ENCODE measurements at regions not wholly inside any gene's neighbourhood (a gene's known extent, or its start where the extent isn't known, plus 50 kb on each side); places are given as distances from the start of the nearest gene placed in this dataset.
"Not testable (repeated sequence)": the region's sequence is repeated elsewhere in the genome, so short reads cannot be mapped to it uniquely, and the experiment has no call there.

DNA sequence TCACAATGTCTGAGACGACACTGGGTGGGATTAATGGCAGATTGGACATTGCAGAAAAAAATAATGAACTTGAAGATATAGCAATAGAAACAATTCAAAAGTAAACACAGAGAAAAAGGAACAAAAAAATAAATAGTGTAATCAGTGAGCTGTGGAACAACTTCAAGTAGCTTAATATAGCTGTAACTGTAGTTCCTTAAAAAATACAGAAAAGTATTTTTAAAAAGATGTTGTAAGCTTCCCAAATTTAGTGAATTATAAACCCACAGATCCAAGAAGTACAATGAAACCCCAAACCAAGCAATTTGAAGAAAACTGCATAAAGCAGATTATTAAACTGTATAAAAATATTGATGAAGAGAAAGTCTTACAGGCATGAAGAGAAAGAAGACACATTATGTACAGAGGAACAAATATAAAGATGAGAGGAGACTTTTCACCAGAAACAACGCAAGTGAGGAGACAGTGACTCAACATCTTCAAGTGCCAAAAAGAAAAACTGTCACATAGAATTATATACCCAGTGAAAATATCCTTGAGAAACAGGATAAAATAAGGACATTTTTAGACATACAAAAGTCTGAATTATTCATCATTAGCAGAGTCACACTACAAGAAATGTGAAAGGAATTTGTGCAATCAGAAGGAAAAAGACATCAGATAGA lies 176.4 kb downstream of the NFKBIZ start:
- DNase-seq (no peak), ATAC-seq (no peak)
- intact Hi-C loops (cut with DNase I) = no loop called here

GRCh38 chr3:102026656-102027055 lies 177.3 kb downstream of the NFKBIZ start:
- ATAC-seq (no peak), DNase-seq (no peak)
- intact Hi-C loops (cut with DNase I) = no loop called here

DNA sequence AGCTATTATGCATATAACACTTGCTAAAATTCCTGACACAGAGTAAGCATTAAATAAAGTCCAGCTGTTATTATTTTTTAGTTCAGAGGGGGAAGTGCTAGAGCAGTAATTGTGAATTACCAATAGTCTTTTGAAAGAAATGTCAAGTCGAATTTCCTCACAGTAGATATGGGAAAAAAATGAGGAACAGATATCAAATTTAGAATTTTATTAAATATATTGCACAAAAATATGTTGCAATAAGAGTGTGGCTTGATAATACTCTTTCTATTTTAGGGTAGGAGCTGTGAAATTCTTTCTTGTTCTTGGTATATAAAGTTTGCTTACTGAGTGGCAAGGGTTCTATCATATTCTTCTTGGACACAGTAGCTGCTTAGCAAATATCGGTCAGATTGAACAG lies 181.3 kb downstream of the NFKBIZ start:
- intact Hi-C loops (cut with DNase I) = no loop called here
- DNase-seq (no peak), ATAC-seq (no peak)

DNA sequence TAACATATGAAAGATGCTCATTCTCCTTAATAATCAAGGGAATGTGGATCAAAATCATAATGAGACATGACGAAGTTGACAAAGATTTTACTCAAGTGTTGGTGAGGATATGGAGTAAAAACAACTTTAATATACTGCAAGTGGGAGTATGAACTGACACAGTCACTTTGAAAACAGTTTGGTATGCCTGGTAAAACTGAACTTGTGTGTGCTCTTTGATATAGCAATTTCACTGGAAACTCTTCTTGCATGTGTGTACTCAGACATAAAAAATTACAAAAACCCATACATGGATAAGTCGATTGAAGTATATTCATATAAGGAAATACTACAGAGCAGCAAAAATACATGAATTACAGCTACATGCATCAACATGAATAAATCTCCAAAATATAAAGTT lies 182.5 kb downstream of the NFKBIZ start:
- intact Hi-C loops (cut with DNase I) = no loop called here
- ATAC-seq (no peak), DNase-seq (no peak)

- DNase-seq (no peak), ATAC-seq (no peak)
- intact Hi-C loops (cut with DNase I) = no loop called here
These were observed 183.4 kb downstream of the NFKBIZ start for GRCh38 chr3:102032491-102033383.

DNA sequence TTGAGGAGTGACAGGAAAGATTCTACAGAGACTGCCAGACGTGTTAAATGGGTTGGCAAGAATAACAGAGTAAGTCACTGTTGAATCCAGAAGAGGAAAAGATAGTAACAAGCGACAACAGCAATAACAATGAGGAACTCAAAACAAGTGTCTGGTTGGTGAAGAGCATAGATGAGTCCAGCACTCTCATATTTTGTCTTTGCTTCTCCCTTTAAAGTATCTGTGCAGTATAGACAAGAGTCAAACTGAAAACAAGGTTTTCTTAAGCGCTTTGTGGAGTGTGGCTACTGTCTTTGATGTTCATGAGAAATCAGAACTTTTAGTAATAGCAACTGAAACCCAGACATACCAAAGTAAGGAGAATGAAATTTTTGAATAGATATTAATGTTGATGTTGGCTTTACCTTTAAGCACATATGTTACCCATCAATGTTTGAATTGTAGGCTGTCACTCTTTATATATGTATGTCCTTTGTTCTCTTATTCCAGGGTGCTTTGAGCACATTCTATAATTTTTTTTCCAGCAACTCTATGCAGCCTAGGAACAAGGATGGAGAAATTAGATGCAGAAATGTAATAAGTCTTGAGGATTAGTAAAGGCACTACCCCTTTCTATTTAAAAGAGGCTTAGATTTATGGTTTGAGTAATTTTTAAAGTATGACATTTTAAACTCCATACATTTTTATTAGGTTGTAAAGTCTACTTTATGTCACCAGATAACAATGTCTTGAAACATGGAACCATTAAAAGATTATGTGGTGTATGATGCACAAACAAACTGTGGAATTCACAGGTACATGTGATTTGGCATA lies 185.5 kb downstream of the NFKBIZ start:
- no peak for ATAC-seq
- no peak for DNase-seq
- intact Hi-C loops (cut with DNase I) = no loop called here

GRCh38 chr3:102036017-102036416 lies 186.7 kb downstream of the NFKBIZ start:
- intact Hi-C loops (cut with DNase I) = no loop called here

GRCh38 chr3:102036472-102036871 lies 187.2 kb downstream of the NFKBIZ start:
- ATAC-seq (no peak), DNase-seq (no peak)
- intact Hi-C loops (cut with DNase I) = no loop called here

More at GRCh38 chr3:102036017-102036416, 186.7 kb downstream of the NFKBIZ start:
- ATAC-seq (no peak), DNase-seq (no peak)

DNA sequence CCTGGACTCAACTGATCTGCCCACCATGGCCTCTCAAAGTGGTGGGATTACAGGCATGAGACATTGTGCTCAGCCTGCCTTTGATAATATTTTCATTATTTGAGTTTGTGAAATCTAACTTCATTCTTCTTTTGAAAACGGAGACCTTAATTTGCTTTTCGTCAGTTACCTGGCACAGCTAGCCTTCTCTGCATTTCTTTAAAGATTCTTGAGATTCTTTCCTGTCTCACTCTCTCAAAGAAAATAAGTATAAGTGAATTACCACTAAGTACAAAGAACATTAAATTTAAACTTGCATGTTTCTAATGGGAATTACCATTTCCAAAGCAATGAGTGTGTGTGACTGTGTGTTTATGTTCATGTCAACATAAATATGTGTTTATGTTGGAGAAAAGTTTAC lies 187.9 kb downstream of the NFKBIZ start:
- intact Hi-C loops (cut with DNase I) = no loop called here
- ATAC-seq (no peak), DNase-seq (no peak)

DNA sequence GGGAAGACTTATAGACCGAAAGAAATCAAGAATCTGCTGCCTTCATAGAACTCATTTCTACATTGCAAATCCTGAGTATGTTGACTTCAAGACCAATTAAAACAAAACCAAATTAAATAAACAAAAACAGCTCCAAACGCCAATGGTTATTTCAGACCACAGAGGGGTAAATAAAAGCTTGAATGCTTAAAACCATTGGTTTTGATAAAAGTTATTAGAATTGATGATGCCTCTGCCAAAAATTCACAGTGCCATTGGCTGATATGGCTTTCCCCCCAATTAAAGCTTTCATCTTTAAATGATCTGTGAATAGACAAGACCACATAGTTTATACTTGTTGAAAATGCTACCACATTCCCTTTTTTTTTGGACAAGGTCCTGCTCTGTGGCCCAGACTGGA lies 188.5 kb downstream of the NFKBIZ start:
- no peak for ATAC-seq
- intact Hi-C loops (cut with DNase I) = no loop called here
- no peak for DNase-seq

DNA sequence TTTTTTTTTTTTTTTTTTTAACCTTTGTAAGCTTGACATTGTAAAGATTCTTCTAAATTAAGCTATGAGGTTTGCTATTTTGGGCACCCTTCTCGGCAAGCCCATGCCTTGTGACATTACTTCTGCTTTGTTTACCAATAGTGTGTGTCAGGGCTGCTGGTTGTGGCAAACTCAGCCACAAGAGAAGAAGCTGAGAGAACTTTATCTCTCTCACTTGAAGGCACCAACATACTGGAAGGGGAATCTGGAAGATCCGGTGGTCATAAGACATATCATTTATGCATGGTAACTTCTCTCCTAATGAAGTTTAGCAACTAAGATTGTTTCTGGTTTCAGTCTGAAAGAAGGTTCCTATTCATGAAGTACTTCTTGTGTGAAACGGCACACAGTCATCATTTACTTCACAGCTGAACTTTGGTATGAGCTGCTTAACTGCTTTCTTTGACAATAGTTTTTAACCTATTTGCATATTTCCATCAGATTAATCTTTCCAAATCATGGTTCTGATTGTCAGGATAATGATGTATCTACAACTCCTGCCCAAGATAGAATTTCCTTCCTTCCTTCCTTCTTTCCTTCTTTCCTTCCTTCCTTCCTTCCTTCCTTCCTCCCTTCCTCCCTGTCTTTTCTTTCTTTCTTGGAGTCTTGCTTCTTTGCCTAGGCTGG lies 189.3 kb downstream of the NFKBIZ start:
- ATAC-seq = no peak
- intact Hi-C loops (cut with DNase I) = no loop called here
- no peak for DNase-seq

DNA sequence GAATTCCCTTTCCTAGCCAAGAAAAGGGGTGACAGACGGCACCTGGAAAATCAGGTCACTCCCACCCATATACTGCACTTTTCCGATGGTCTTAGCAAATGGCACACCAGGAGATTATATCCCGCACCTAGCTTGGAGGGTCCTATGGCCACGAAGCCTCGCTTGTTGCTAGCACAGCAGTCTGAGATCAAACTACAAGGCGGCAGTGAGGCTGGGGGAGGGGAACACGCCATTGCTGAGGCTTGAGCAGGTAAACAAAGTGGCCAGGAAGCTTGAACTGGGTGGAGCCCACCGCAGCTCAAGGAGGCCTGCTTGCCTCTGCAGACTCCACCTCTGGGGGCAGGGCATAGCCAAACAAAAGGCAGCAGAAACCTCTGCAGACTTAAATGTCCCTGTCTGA lies 190.8 kb downstream of the NFKBIZ start:
- ATAC-seq; DNase-seq; intact Hi-C loops (cut with DNase I): not testable (repeated sequence)

DNA sequence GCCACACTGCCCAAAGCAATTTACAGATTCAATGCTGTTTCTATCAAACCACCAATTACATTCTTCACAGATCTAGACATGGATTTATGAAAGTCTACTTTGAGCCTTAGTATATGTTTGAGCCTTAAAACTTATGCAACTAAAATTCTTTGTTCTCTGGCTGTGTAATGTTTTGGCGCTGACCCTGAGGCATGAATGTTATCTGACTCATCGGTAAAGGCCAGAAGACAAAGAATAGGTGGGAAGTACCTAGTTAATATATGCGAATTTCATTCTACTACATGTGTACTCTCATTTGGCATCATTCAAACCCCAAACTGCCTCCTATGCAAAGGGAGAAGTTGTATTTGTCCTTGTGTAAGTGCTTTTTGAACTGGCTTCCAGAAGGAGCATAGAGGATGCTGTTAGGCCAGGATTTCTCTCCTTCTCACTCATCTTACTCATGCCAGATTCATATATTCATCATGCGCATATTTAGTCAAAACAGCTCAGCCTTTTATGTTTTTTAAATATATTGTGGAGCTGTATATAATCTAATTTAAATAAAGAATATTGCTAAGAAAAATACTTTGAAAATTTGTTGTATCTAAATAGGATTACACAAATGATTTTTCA lies 204.2 kb downstream of the NFKBIZ start:
- intact Hi-C loops (cut with DNase I) = no loop called here
- no peak for ATAC-seq
- DNase-seq = no peak

GRCh38 chr3:102054543-102055080 lies 205.3 kb downstream of the NFKBIZ start:
- ATAC-seq = peak in 1 of 2 donors; percentile 32
- intact Hi-C loops (cut with DNase I) = no loop called here
- no peak for DNase-seq

DNA sequence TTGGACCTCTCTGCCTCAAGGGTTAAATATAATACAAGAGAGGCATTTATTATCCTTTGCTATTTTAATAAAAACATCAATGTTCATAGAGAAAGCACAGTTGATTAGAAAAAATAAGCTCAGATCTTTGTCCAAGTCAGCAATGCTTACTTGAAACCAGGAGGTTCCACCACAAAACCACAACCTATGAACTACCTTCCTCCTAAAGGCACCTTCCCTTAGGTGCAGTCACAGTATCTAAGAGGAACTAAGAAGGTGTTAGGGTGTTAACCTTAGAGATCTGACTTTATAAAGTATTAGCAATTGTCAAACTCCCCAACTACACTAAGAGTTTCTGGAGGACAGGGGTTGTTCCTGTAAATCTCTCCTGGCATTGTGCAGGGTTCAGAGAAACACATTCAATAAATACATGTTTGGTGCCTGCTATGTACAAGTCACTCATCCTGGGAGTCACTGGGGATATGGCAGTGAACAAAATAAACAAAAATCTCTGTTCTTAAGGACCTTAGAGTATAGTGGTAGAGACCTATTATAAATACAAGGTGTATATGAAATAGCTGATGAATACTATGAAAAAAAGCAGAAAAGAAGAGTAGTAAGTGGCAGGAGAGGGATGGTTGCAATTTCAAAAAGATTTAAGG lies 208.6 kb downstream of the NFKBIZ start:
- ATAC-seq (peak in 1 of 2 donors; percentile 55), DNase-seq (no peak)
- intact Hi-C loops (cut with DNase I) = no loop called here

- ATAC-seq (no peak), DNase-seq (no peak)
- intact Hi-C loops (cut with DNase I) = no loop called here
These were observed 210.0 kb downstream of the NFKBIZ start for GRCh38 chr3:102059145-102059943.

GRCh38 chr3:102060814-102061213 lies 211.5 kb downstream of the NFKBIZ start:
- ATAC-seq = no peak
- no peak for DNase-seq
- intact Hi-C loops (cut with DNase I) = no loop called here
